Esophagus squamous epithelium (tissue), 5 donors: ENCODE measurements at regions not wholly inside any gene's neighbourhood (a gene's known extent, or its start where the extent isn't known, plus 50 kb on each side); places are given as distances from the start of the nearest gene placed in this dataset.
"Not testable (repeated sequence)": the region's sequence is repeated elsewhere in the genome, so short reads cannot be mapped to it uniquely, and the experiment has no call there.

Experiments used
- DNase-seq: peaks from one replicate; lab custom pipeline; 2025; lab: John Stamatoyannopoulos, UW
- H3K27ac ChIP-seq, 4 donors: fragments of 200-600 bp; sonication (generic); one replicate each; pipeline ENCODE4 v1.5.1; 2016 to 2019; ENCODE audit warnings: mild to moderate bottlenecking in 1 of 4
- H3K27me3 ChIP-seq, 4 donors: fragments of 200-600 bp; sonication (generic); 1 replicate in 3 of 4; 2 replicates in 1 of 4; pipeline versions ENCODE4 v1.5.1 to v1.6.0; 2017 to 2021; ENCODE audit warnings: antibody characterized with exemption in 1 of 4
- H3K36me3 ChIP-seq, 3 donors: fragments of 200-600 bp; sonication (generic); one replicate each; pipeline ENCODE4 v1.5.1; 2016 to 2019
- H3K4me1 ChIP-seq, 3 donors: fragments of 200-600 bp; sonication (generic); one replicate each; pipeline ENCODE4 v1.5.1; 2017 to 2019
- H3K4me3 ChIP-seq, 4 donors: fragments of 200-600 bp; sonication (generic); 1 replicate in 3 of 4; 2 replicates in 1 of 4; pipeline ENCODE4 v1.5.1; 2016 to 2019; ENCODE audit warnings: mild to moderate bottlenecking in 2 of 4, moderate library complexity in 1 of 4
- H3K9me3 ChIP-seq, 3 donors: fragments of 200-600 bp; sonication (generic); one replicate each; pipeline ENCODE4 v1.5.1; 2016 to 2019
- CTCF ChIP-seq, 6 experiments: fragments of 450-650 bp in 4 of 6; fragments of 200-600 bp in 2 of 6; sonication (generic) in 2 of 6; IDR thresholded peaks; one replicate each; pipeline ENCODE4 v1.5.1; 2016 to 2019; ENCODE audit warnings: antibody characterized with exemption in 6 of 6, mild to moderate bottlenecking in 4 of 6, moderate library complexity in 4 of 6
- POLR2A ChIP-seq, 4 donors: fragments of 450-650 bp; IDR thresholded peaks; one replicate each; pipeline ENCODE4 v1.6.1; 2017; ENCODE audit warnings: antibody characterized with exemption in 4 of 4, mild to moderate bottlenecking in 4 of 4, moderate library complexity in 3 of 4
- WGBS, 2 donors: methylation state at CpG; one replicate each; pipeline ENCODE4 v1.1.5; 2018; 5-methylcytosine and 5-hydroxymethylcytosine counted together
- intact Hi-C: fragments of 100-400 bp; cut with DNase I; formaldehyde crosslinking; loops from one replicate; pipeline ENCODE4 v1.15.0; 2022
- donor health status: DM: yes; HTN: yes; CAD: no.

- intact Hi-C loops, result no loop called here
- H3K4me1 ChIP-seq, result peaks cover 0 to 7% (median 0%) of the 10 kb centered on the region in 3 donors
- no peak overlapping the region for H3K4me3 ChIP-seq
- no peak overlapping the region for H3K27ac ChIP-seq
- DNase-seq, result no peak
- TF ChIP-seq POLR2A (IDR thresholded peaks at IDR 0.05), result no peak
- TF ChIP-seq CTCF (IDR thresholded peaks at IDR 0.05), result no peak
- H3K36me3 ChIP-seq, result no peaks in the 10 kb centered on the region
- WGBS, 2 donors, result 38 to 48% methylated on average over 3 of the region's 3 CpGs
- H3K9me3 ChIP-seq, result no peaks in the 10 kb centered on the region
- peaks cover 0 to 22% (median 0%) of the 10 kb centered on the region in 4 donors for H3K27me3 ChIP-seq
These were observed 65.1 kb upstream of the GJB6 start for GRCh38 chr13:20297181-20297580.

- H3K4me3 ChIP-seq, result no peak overlapping the region
- H3K27ac ChIP-seq, result no peak overlapping the region
- TF ChIP-seq POLR2A (IDR thresholded peaks at IDR 0.05) (no peak), CTCF (IDR thresholded peaks at IDR 0.05) (no peak)
- H3K4me1 ChIP-seq, result no peaks in the 10 kb centered on the region
- 77 to 85% methylated on average over 5 to 8 of the region's 8 CpGs for WGBS, 2 donors
- no peaks in the 10 kb centered on the region for H3K9me3 ChIP-seq
- H3K36me3 ChIP-seq, result no peaks in the 10 kb centered on the region
- H3K27me3 ChIP-seq, result peaks cover 0 to 10% (median 0%) of the 10 kb centered on the region in 4 donors
- DNase-seq, result no peak
- intact Hi-C loops, result no loop called here
These were observed 63.8 kb upstream of the GJB6 start for GRCh38 chr13:20295956-20296355.

GRCh38 chr13:20294497-20294896 lies 62.4 kb upstream of the GJB6 start:
- no peak for DNase-seq
- WGBS, 2 donors, result 72 to 75% methylated on average over 3 of the region's 3 CpGs
- Histone ChIP-seq H3K27me3 (no peaks in the 10 kb centered on the region), H3K36me3 (no peaks in the 10 kb centered on the region), H3K4me3 (no peak overlapping the region), H3K9me3 (no peaks in the 10 kb centered on the region), H3K4me1 (no peaks in the 10 kb centered on the region), H3K27ac (no peak overlapping the region)
- TF ChIP-seq POLR2A (IDR thresholded peaks at IDR 0.05), result no peak
- TF ChIP-seq CTCF (IDR thresholded peaks at IDR 0.05), result no peak
- intact Hi-C loops, result no loop called here

GRCh38 chr13:20292301-20292700 lies 60.2 kb upstream of the GJB6 start:
- WGBS, 2 donors, result 89 to 98% methylated on average over 9 to 10 of the region's 30 CpGs
- H3K4me3 ChIP-seq, H3K27me3 ChIP-seq, intact Hi-C loops, H3K9me3 ChIP-seq, H3K27ac ChIP-seq, H3K4me1 ChIP-seq, H3K36me3 ChIP-seq, DNase-seq: not testable (repeated sequence)

GRCh38 chr13:20291675-20292074 lies 59.6 kb upstream of the GJB6 start:
- no peak for TF ChIP-seq CTCF (IDR thresholded peaks at IDR 0.05)
- no peak for TF ChIP-seq POLR2A (IDR thresholded peaks at IDR 0.05)
- no peaks in the 10 kb centered on the region for H3K36me3 ChIP-seq
- no peak overlapping the region for H3K4me3 ChIP-seq
- no peak for DNase-seq
- no peaks in the 10 kb centered on the region for H3K4me1 ChIP-seq
- no peaks in the 10 kb centered on the region for H3K27me3 ChIP-seq
- intact Hi-C loops, result no loop called here
- WGBS, 2 donors, result 75% methylated on average over 5 of the region's 5 CpGs
- H3K27ac ChIP-seq, result no peak overlapping the region
- H3K9me3 ChIP-seq, result peaks cover 0 to 1% (median 0%) of the 10 kb centered on the region in 3 donors

GRCh38 chr13:20291037-20291436 lies 58.9 kb upstream of the GJB6 start:
- no peak for TF ChIP-seq CTCF (IDR thresholded peaks at IDR 0.05)
- TF ChIP-seq POLR2A (IDR thresholded peaks at IDR 0.05), result no peak
- H3K9me3 ChIP-seq, result peaks cover 0 to 7% (median 5%) of the 10 kb centered on the region in 3 donors
- DNase-seq, result no peak
- 60 to 75% methylated on average over 6 to 7 of the region's 7 CpGs for WGBS, 2 donors
- intact Hi-C loops, result no loop called here
- no peak overlapping the region for H3K27ac ChIP-seq
- H3K36me3 ChIP-seq, result no peaks in the 10 kb centered on the region
- no peaks in the 10 kb centered on the region for H3K27me3 ChIP-seq
- no peak overlapping the region for H3K4me3 ChIP-seq
- H3K4me1 ChIP-seq, result no peaks in the 10 kb centered on the region
